ENCODE measurements at regions not wholly inside any gene's neighbourhood (a gene's known extent, or its start where the extent isn't known, plus 50 kb on each side); places are given as distances from the start of the nearest gene placed in this dataset.

GRCh38 chr6:168724033-168724432 lies 283.0 kb downstream of the SMOC2 start:
- TF ChIP-seq POLR2AphosphoS5 (IDR thresholded peaks at IDR 0.05; ENCODE audit: low read depth, low read length) (no peak), TAF1 (IDR thresholded peaks at IDR 0.05; ENCODE audit: borderline replicate concordance, low read depth, low read length) (no peak), POLR2A (IDR thresholded peaks at IDR 0.05; ENCODE audit: low read depth, low read length) (no peak)

Measured in GM12892 (cell line).